Brain microvascular endothelial cell (primary cell): ENCODE measurements at regions not wholly inside any gene's neighbourhood (a gene's known extent, or its start where the extent isn't known, plus 50 kb on each side); places are given as distances from the start of the nearest gene placed in this dataset.
A peak's percentile ranks its signal among the peaks of the same experiment; 100 is the strongest.

Source experiments
- DNase-seq: peaks from one replicate; pipeline ENCODE4 v3.0.0-alpha.2; 2020
- H3K27ac ChIP-seq: fragments of 250-450 bp; sonication (Bioruptor Pico); 2 replicates; pipeline ENCODE4 v1.5.1; 2020; ENCODE audit warnings: mild to moderate bottlenecking, moderate library complexity
- H3K27me3 ChIP-seq: fragments of 250-450 bp; sonication (Bioruptor Pico); replicated peaks from 2 replicates; pipeline ENCODE4 v1.5.1; 2020; ENCODE audit warnings: mild to moderate bottlenecking
- H3K36me3 ChIP-seq: fragments of 250-450 bp; sonication (Bioruptor Pico); replicated peaks from 2 replicates; pipeline ENCODE4 v1.5.1; 2020; ENCODE audit warnings: mild to moderate bottlenecking
- H3K4me3 ChIP-seq: 2 replicates; pipeline ENCODE4 v1.5.1; 2011; ENCODE audit warnings: low read depth, mild to moderate bottlenecking, control low read depth, low read length, moderate library complexity
- in situ Hi-C: cut with HindIII; loops from 2 replicates; pipeline ENCODE4 v1.10.0; 2017; ENCODE audit warnings: low sequenced_read_pairs, low pct_ligation_motif_present
- TF ChIP-seq, protein P1 (sequence below): IDR thresholded peaks from 2 replicates; pipeline ENCODE4 v1.5.1; 2011; ENCODE audit warnings: low read depth, mild to moderate bottlenecking, moderate library complexity, low read length, control low read depth, inconsistent platforms; ENCODE audit errors: missing control alignments

DNA sequence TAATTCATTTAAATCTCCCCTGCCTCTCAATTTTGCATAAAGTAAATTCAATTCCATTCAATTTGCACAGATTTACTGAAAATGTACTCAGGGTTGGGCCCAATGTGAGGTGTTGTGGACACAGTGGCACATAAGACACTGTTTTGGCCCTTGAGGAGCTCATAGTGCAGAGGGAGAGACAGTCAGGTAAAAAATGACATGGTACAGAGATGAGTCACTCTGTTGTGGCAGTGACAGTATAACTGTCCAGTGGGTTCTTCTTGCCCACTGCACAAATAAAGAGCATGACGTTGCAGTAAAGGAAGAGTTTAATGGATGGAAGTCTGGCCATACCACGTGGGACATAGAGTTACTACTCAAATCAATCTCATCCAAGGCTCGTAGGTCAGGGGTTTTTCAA lies 400.3 kb upstream of the TRIB2 start:
- Histone ChIP-seq H3K27ac (no peak overlapping the region), H3K4me3 (no peak overlapping the region), H3K36me3 (no peaks in the 10 kb centered on the region), H3K27me3 (no peaks in the 10 kb centered on the region)
- in situ Hi-C loops: loop anchor here (25.0 kb wide), 1 partner anchor 396 kb away; the partner anchor contains the start of gene TRIB2
- no peak for DNase-seq
- TF ChIP-seq, protein P1, sequence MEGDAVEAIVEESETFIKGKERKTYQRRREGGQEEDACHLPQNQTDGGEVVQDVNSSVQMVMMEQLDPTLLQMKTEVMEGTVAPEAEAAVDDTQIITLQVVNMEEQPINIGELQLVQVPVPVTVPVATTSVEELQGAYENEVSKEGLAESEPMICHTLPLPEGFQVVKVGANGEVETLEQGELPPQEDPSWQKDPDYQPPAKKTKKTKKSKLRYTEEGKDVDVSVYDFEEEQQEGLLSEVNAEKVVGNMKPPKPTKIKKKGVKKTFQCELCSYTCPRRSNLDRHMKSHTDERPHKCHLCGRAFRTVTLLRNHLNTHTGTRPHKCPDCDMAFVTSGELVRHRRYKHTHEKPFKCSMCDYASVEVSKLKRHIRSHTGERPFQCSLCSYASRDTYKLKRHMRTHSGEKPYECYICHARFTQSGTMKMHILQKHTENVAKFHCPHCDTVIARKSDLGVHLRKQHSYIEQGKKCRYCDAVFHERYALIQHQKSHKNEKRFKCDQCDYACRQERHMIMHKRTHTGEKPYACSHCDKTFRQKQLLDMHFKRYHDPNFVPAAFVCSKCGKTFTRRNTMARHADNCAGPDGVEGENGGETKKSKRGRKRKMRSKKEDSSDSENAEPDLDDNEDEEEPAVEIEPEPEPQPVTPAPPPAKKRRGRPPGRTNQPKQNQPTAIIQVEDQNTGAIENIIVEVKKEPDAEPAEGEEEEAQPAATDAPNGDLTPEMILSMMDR: no peak

DNA sequence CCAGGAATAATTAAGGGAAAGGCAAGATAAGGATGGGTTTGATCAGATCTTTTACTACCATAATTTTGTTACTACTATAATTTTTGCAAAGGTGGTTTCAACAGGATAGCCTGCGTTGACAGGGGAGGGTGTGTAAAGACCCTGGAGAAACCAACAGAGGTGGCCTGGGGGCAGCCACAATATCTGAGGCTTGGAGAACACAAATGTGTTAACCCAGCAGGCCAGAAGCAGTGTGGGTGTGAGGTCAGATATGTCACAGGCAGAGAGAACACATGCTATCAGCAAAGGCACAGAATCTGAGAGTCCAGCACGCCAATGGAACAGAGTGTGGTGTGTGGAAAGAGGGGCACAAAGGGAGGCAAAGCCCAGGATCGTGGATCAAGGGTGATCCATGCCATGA lies 399.4 kb upstream of the TRIB2 start:
- Histone ChIP-seq H3K27me3 (no peaks in the 10 kb centered on the region), H3K4me3 (no peak overlapping the region), H3K27ac (no peak overlapping the region), H3K36me3 (no peaks in the 10 kb centered on the region)
- in situ Hi-C loops: loop anchor here (25.0 kb wide), 1 partner anchor 395 kb away; the partner anchor contains the start of gene TRIB2
- TF ChIP-seq, protein P1: no peak
- DNase-seq: no peak

DNA sequence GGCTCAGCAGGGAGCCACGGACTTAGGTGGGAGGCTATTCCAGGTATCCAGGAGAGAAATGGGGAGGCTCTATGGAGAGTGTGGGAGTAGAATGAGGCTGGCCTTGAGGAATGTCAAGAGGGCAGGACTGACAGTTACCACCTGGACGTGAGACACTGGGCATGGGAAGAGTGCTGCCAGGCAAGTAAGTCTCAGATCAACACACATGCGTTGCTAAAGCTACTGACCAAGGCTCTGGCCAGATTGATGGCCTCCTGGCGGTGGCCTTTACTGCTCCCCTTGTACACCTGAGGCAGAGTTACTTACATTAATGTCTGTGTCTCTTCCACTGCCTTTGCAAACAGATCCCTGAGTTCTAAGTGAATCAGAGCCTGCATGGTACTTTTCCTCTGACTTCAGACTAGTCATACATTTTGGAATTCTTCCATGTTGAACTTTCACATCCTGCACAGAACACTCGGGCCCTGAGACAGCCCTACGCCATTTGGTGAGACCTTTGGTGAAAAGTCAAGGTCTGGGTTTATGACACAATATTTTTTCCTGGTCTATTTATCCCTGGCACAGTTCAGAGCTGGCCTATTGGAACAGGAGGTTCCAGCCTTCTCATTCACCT lies 398.8 kb upstream of the TRIB2 start:
- H3K27me3 ChIP-seq: no peaks in the 10 kb centered on the region
- no peak overlapping the region for H3K4me3 ChIP-seq
- in situ Hi-C loops: loop anchor here (25.0 kb wide), 1 partner anchor 394 kb away; the partner anchor contains the start of gene TRIB2
- peak overlapping the region; percentile 63 for H3K27ac ChIP-seq
- TF ChIP-seq, protein P1: no peak
- no peaks in the 10 kb centered on the region for H3K36me3 ChIP-seq
- DNase-seq: peak; percentile 83

DNA sequence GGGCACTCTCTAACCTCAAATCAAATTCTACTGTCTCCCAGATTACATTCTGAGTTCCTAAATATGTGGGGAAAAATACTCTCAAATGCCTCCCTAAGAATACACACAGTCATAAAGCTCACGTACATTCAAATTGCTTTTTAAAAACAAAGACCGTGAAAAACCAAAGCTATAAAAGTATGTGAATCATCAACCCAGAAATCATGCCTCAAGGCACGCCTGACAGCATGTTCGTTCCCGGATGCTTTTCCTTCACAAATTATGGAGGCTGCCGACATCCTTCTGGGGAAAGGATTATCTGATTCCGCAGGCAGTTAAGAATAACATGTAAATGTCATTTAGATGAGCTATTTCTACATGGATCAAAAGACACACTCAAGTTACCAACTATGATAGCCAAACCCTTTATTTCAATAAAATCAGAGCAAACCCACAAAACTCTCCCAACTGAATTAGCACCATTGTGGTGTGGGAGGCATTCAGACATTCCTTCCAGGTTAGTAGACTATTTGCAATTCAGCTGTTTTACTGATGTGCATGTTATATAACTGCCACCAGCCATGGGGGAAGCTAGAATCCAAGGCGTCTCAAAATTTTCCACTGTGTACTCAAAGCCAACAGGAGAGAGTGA lies 398.2 kb upstream of the TRIB2 start:
- no peak for DNase-seq
- H3K36me3 ChIP-seq: no peaks in the 10 kb centered on the region
- in situ Hi-C loops: loop anchor here (25.0 kb wide), 1 partner anchor 394 kb away; the partner anchor contains the start of gene TRIB2
- H3K4me3 ChIP-seq: no peak overlapping the region
- no peaks in the 10 kb centered on the region for H3K27me3 ChIP-seq
- TF ChIP-seq, protein P1: no peak
- peak overlapping the region; percentile 63 for H3K27ac ChIP-seq

DNA sequence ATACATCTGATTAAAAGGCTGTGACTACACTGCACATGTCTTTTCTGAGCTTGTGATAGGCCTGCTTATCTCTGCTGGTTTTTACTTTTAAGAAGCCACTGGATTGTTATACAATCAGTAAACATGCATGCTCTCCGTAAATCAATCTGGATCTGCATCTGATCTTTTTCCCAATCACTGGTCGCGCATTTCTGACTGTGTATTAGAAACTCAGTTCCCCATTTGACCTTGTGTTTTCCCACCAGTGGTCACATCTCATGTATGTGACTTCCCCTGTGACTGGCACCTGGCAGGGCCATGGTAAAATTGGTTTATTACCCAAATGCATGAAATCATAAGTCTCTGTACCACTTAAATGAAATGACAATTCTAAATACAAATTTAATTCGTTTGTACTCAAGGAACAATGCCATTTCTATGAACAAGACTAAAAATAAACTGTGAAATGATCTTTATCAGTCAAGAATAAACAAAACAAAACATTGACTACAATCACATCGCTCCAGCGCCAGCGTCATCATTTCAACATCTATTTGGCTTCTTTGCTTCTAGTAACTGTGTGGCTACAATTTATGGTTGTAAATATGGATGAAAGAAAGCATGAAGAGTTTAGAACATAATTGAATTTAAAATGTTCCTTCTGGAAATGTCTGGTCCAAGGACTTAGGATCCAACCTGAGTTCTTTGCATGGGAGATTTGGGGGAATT lies 396.6 kb upstream of the TRIB2 start:
- Histone ChIP-seq H3K27ac (no peak overlapping the region), H3K36me3 (no peaks in the 10 kb centered on the region), H3K4me3 (no peak overlapping the region), H3K27me3 (no peaks in the 10 kb centered on the region)
- TF ChIP-seq, protein P1: no peak
- in situ Hi-C loops: loop anchor here (25.0 kb wide), 1 partner anchor 392 kb away; the partner anchor contains the start of gene TRIB2
- DNase-seq: no peak
